HuH-7 (cell line): ENCODE measurements at regions not wholly inside any gene's neighbourhood (a gene's known extent, or its start where the extent isn't known, plus 50 kb on each side); places are given as distances from the start of the nearest gene placed in this dataset.
"Not testable (repeated sequence)": the region's sequence is repeated elsewhere in the genome, so short reads cannot be mapped to it uniquely, and the experiment has no call there.

ENCODE experiments used
- DNase-seq: peaks from one replicate; pipeline ENCODE4 v3.0.0; 2011; ENCODE audit warnings: low spot score

DNA sequence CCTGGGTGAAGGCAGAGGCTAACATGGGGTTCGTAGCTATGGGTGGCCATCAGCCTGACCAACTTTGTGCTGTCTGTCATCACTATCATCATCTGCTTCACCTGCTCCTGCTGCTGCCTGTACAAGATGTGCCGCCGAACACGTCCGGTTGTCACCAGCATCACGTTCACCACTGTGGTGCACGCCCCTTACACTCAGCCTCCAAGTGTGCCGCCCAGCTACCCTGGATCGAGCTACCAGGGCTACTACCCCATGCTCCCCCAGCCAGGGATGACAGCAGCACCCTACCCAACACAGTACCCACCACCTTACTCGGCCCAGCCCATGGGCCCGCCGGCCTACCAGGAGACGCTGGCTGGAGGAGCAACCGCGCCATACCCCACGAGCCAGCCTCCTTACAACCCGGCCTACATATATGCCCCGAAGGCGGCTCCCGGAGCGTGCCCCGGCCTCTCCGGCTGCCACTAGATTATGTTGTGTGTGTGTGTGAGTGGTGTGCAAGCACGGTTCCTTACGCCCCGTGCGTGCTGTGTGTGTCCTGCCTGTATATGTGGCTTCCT lies 213.4 kb upstream of the XIST start:
- no peak for DNase-seq

DNA sequence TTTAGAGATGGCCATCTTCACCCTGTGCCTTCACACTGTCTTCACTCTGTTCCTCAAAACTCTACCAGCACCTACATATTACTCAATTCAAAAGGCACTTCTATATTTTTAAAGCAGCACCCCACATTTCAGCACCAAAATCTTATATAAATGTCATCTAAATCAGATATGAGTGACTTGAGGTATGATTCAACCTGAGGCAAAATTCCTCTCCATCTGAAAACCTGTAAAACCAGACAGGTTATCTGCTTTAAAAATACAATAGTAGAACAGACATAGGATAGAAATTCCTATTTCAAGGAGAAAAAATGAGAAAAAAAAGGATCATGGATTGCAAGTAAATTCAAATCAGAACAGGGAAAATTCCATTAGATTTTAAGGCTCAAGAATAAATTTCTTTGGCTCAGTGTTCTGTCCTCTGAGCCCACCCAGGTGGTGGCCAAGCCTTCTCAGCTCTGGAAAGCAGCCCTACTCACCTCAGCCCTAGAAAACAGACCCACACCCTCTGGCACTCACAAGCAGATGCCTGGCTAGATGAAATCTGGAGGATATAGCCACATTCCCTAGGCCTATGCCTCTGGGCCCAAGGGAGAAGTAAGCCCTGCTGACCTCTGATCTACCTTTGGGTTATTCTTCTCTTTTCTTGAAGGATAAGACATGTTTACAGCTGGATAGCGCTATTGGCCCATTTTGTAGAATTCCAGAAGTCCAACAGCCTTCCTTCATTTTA lies 211.1 kb upstream of the XIST start:
- DNase-seq = no peak

DNA sequence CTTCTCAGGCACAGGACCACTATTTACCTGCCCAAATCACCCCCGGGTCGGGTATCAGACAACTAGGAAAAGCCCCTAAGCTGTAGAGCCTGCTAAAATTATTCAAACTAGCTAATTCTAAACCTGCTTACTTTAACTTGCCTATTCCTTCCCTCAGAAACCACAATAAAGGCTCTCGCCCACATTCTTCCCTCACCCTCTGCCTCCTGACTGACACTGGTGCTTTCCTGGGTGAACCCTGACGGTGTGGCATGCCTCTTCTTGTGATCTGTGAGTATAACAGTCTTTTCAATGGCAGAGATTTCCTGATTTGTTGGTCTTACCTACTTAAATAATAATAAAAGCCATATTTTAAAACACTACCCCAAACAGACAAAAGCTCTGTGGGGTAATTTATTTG lies 209.4 kb upstream of the XIST start:
- DNase-seq = no peak

DNA sequence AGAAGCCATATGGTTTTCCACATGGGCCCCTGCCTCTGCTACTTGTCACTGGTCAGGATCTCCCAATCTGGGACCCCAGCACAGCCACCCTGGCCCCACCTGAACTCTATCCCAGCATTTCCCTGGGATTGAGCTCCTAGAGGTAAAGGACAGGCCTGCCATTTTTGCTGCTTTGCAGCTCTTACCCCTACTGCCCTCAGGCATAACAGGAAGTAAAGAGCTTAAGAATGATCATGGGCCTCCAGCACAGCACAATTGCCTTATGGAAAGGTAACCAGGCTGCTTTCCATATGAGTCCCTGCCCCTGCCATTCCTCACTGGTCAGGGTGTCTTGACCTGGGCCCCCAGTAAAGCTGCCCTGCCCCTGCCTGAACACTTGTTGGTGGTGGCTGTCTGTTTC lies 196.6 kb upstream of the XIST start:
- no peak for DNase-seq

DNA sequence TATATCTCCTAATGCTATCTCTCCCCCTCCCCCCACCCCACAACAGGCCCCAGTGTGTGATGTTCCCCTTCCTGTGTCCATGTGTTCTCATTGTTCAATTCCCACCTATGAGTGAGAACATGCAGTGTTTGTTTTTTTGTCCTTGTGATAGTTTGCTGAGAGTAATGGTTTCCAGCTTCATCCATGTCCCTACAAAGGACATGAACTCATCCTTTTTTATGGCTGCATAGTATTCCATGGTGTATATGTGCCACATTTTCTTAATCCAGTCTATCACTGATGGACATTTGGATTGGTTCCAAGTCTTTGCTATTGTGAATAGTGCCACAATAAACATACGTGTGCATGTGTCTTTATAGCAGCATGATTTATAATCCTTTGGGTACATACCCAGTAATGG lies 181.6 kb upstream of the XIST start:
- not testable (repeated sequence) for DNase-seq

DNA sequence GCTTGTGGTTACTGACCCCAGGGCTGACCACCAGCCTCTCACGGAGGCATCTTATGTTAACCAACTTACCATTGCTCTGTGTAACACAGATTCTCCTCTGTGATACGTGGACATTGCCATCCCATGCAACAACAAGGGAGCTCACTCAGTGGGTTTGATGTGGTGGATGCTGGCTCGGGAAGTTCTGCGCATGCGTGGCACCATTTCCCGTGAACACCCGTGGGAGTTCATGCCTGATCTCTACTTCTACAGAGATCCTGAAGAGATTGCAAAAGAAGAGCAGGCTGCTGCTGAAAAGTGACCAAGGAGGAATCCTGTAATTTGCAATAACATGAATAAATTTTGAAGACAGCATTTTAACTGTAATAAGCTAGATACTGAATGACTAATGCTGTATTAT lies 179.0 kb upstream of the XIST start:
- not testable (repeated sequence) for DNase-seq

DNA sequence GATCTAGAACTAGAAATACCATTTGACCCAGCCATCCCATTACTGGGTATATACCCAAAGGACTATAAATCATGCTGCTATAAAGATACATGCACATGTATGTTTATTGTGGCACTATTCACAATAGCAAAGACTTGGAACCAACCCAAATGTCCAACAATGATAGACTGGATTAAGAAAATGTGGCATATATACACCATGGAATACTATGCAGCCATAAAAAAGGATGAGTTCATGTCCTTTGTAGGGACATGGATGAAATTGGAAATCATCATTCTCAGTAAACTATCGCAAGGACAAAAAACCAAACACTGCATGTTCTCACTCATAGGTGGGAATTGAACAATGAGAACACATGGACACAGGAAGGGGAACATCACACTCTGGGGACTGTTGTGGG lies 178.3 kb upstream of the XIST start:
- not testable (repeated sequence) for DNase-seq

DNA sequence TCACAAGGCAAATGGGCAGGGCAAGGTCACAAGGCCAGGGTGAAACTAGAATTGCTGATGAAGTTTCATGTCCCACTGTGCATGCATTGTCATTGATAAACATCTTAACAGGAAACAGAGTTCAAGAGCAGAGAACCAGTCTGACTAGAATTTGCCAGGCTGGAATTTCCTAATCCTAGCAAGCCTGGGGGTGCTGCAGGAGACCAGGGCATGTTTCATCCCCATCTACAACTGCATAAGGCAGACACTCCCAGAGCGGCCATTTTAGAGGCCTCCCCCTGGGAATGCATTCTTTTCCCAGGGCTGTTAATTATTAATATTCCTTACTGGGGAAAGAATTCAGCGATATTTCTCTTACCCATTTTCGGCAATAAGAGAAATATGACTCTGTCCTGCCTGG lies 172.6 kb upstream of the XIST start:
- not testable (repeated sequence) for DNase-seq

DNA sequence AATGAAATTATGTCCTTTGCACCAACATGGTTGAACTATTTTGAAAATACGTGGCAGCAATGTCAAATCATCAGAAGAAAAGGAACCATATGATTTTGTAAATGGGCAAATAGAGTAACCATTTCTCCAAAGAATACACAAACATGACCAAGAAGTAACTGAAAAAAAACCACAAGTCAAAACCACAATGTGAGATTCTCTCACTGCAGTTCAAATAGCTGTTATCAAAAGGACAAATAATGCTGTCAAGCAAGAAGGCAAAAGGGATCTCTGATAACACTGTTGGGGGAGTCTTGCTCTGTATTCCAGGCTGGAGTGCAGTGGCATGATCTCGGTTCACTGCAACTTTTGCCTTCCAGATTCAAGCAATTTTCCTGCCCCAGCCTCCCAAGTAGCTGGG lies 170.7 kb upstream of the XIST start:
- no peak for DNase-seq

DNA sequence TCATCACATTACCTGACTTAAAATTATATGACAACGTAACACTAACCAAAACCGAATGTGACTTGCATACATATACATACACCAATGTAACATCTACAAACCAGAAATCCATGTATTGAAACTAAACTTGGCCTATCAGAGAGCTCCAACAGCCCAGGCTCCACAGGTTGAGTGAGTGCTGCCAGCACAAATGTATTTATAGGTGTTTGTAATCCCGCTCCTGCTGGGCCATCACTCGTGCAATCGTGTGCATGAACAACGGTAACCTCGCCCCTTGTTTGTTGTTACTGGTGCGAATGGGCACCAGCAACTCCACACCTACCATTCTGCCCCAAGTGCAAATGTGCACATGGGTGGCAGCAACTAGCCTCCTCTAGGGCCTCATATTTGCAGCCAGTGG lies 165.7 kb upstream of the XIST start:
- no peak for DNase-seq

DNA sequence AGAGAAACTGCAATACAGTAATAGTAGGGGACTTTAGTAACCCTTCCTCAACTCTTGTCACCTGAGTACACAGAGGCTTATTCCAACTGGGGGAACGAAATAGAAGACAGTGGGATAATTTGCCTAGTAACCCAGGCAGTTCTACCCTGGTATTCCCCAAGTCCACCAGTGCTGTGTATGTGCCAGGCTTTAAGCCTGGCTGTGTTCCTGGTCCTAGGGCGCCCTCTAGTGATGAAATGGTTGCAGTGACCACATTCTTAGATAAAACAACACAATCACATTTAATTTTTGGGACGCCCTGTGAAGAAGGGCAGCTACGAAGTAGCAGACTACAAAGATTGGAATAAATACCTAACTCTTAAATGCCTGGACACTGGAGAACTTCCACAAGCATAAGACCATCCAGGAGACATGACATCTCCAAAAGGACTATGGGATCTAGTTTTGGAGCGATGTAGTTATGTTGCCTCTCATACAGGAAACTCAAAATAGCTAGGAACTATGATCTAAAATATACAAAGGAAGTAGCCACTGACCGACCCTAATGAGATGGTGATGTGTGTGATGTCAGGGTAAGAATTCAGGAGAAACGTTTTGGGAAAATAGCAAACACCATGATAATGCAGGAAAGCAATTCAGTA lies 163.0 kb upstream of the XIST start:
- peak; percentile 55 for DNase-seq

DNA sequence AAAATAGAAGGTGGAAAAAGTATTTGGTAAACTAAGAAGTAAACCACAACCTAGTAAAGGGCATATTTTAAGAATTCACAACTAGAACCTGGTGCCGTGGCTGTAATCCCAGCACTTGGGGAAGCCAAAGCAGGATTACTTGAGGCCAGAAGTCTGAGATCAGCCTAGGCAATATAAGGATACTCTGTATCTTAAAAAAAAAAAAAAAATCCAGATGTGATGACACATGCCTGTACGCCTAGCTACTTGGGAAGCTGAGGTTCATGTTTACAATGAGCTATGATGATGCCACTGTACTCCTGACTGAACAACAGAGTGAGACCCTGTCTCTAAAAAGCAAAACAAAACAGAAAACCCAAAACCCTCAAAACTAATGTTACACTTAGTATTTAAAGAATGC lies 156.5 kb upstream of the XIST start:
- DNase-seq = no peak

DNA sequence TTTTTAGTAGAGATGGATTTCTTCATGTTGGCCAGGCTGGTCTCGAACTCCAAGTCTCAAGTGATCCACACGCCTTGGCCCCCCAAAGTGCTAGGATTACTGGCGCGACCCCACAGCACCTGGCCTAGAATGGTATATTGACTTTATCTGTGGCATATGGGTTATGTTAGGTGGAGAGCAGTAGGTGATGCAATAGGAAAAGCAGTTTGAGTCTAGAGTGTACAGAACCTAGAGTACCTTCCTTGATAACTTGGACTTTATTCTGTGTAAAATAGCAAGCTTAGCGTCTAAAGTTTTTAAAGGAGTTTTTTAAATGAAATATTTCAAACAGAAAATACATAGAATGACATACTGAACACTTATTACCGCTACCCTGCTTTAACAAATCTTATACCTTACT lies 139.5 kb upstream of the XIST start:
- DNase-seq = no peak

DNA sequence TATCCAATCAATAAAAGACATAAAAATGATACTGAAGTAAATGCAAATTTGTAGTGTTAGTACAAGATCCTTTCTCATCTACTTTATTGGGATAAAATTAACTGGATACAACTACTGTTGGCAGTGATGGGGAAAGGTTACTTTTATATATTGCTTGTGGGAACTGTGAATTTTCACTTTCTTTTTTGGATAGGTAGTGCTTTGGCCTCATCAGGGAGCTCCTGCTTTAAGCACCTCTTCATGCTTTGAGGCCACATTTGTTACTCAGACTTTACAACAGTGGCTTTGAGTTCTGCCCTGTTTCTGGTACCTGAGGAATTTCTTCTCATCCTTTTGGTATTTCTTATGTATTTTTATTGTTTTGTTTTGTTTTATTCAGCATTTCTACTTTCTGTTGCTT lies 134.7 kb upstream of the XIST start:
- no peak for DNase-seq

DNA sequence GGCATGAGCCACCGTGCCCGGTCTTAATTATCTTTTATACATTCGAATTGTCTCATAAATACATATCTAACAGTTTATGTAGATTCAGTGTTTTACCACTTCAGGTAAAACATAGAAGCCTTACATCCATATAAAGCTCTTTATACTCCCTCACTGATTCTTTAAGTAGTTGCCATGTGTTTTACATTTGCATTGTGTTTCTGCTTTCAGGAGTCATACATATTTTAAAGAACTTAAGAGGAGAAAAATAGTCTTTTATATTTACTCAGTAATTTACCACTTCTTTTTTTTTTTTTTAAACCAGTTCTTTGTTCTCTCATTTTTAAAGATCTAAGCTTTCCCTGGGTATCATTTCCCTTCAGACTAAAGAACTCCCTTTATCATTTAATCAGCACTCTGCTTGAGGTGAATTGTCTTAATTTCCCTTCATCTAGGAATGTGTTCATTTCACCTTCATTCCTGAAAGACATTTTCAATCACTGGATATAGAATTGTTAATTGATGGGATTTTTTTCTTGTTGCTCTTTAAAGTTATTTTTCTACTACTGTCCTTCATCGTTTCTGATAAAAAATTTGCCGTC lies 127.1 kb upstream of the XIST start:
- no peak for DNase-seq

DNA sequence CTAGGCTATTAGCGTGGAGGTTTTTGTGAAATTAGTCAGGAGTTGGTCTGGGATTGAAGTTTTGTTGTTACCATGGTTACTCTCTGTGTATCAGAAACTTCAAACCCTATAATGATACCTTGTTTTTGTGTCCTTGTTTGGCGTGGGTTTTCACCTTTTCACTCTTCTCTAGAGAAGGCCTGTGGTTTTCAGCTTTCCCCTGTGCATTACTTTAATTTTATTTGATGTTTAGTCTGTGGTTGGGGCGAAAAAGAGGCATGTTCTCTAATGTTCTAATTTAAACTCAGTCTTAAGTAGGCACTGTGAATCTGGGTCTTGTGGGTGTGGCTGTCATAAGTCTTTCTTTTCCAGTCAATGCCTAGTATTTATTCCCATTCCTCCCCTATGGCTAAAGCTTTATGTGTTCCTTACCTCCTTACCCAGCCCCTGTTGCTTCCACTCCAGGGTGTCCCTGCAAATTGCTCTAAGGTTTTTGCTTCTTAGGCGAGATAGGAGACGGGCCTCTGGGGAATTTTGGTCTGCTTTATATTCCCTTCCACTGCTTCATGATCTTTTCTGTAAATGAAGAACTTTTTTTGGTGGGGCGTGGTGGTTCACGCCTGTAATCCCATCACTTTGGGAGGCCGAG lies 125.1 kb upstream of the XIST start:
- no peak for DNase-seq

DNA sequence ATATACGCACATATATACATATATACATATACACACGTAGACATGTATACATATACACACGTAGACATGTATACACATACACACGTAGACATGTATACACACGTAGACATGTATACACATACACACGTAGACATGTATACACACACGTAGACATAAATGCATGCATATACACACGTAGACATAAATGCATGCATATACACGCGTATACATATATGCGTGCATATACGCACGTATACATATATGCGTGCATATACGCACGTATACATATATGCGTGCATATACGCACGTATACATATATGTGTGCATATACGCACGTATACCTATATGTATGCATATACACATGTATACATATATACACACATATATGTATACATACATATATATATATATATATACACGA lies 114.9 kb upstream of the XIST start:
- DNase-seq = not testable (repeated sequence)

DNA sequence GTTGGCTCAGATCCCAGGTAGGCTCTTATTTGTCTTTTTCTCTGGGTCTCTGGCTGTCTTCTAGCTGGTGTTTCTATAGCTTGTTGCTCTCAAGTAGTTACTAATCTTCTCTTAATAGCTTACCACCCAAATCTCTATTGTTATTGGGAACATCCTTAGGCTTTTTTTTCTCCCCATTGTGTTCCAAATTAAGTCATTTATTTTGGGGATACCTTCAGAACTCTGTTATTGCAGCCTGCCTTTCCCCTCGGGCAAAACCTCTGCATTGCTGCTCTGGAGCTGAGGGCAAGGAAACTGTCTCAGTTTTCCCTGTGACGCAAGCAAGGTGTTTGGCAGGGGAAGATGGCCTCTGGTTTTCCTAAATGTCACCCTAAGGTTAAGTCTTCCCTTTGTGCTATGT lies 113.3 kb upstream of the XIST start:
- DNase-seq = no peak

DNA sequence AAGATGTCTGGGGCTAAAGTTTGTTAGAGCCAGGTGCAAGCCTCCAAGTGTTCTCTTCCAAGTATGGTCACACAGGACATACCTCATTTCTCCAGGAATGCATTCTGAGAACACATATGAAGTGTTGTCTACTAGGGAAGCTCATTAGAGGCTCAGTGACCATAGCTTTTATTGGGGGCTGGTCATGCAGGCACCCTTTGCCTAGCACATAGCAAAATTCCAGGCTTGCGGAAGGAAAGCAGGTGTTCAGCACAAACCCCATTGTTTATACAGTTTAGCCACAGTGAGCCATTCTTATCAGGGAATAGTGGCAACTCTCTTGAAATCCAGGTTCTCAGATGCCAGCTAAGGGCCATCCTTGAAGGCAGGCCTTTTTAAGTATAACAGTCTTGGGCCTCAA lies 112.1 kb upstream of the XIST start:
- DNase-seq = no peak

DNA sequence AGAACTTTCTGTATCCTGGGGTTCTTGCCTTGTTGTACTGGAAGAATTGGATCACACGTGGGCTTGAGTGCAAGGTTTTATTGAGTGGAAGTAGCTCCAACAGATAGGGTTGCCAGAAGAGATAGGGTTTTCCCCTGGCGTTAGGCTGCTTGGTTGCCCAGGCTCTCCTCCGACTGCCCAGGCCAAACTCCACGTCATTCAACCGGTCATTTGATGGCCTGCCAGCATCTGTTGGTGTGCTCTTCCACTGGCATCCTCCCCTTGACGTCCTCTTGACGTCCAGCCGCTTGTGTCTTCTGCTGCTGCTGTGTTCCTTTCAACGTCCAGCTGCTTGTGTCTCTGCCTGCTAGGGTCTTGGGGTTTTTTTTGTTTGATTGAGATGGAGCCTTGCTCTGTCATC lies 111.2 kb upstream of the XIST start:
- DNase-seq = no peak

DNA sequence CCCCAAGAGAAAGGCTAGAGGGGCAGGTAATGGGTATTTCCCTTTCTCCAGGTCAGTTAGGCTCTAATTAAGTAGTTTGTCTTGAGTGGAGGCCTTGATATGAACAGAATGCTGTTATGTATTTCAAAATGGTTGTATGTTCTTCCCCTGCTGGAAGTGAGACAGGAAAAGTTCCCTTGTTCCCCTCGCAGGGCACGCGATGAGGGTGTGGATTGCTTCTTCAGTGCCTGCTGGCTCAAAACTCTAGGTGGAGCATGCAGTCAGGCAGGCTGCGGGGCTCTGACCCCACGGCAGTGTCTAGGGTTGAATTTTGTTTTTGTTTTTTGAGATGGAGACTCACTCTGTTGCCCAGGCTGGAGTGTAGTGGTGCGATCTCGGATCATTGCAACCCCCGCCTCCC lies 110.4 kb upstream of the XIST start:
- DNase-seq = no peak

DNA sequence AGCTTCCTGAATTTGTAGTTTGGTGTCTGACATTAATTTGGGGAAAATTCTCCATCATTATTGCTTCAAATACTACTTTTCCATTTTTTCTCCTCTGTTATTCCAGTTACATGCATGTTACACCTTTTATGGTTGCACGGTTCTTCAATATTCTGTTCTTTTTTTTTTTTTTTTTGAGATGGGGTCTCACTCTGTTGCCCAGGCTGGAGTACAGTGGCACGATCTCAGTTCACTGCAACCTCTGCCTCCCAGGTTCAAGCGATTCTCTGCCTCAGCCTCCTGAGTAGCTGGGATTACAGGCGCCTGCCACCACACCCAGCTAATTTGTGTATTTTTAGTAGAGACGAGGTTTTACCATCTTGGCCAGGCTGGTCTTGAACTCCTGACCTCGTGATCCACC lies 109.4 kb upstream of the XIST start:
- DNase-seq = not testable (repeated sequence)

DNA sequence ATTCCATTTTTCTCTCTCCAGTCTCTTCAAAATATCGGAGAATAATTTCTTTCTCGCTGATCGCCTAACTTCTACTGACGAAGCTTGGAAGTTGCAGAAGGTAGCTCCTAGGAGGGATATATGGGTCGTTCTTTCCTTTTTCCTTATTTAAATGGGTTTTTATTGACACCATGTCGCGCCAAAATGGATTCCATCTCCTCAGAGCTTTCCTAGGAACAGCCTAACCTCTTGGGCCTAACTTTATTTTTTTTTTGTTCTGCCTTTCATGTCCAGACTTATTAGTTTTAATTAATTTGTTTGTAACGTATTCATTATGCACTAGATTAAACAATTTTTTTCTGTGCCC lies 92.0 kb upstream of the XIST start:
- DNase-seq = no peak
